ENCODE measurements at regions not wholly inside any gene's neighbourhood (a gene's known extent, or its start where the extent isn't known, plus 50 kb on each side); places are given as distances from the start of the nearest gene placed in this dataset.
A peak's percentile ranks its signal among the peaks of the same experiment; 100 is the strongest.

DNA sequence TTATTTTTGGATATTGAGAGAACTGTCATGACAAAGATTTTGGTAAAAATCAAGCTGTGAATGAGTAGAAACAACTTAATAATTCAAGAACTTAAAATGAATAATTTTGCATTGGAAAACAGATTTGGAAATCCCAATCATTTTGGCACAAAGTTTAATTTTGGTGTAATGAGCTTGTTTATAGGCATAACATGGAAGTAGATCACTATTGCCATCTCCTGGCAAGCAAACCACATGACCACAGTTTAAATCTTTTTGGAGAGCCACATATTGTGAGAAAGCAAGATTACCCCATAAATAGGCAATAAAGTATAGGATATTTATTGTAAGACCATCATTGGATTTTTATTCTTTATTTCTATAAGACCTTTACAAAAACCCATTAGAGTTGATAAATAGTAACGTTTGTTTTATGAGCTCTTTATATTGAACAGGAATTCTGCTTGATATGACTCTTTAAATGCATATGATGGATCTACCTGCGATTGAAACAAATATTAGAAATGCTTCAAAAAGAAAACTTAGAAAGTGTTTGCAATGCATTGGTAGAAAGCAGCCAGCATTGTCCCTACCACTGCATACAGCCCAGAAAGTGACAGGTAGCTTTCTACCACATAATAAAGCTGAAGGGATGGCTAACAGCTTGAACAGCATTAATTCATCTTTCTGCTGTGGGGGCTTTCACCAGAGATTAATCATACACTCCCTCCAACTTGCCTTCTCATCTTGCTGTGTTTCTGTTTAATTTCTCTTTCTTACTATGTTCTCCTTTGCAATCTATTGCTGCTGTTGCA lies 766.8 kb downstream of the TBL1XR1 start:
- no peak for DNase-seq
- Mint-ChIP-seq H3K4me1 (peaks cover 24 to 26% of the 10 kb centered on the region in 2 experiments), H3K27ac (no peak overlapping the region), H3K4me3 (no peak overlapping the region), H3K27me3 (ENCODE audit: low read depth) (no peaks in the 10 kb centered on the region), H3K9me3 (no peaks in the 10 kb centered on the region), H3K36me3 (ENCODE audit: insufficient read depth in 1 of 3, low read depth in 3 of 3) (no peaks in the 10 kb centered on the region; a peak in 2 of 7 replicates)
- Histone ChIP-seq H2BK5ac (ENCODE audit: insufficient read length, low read length) (peak overlapping the region; percentile 59), H3K23me2 (ENCODE audit: insufficient read length, low read depth, low read length, poor library complexity, severe bottlenecking) (no peaks in the 10 kb centered on the region), H4K8ac (replicated peaks; ENCODE audit: insufficient read length, low read depth, low read length) (no peak overlapping the region), H3T11ph (ENCODE audit: low read length) (no peak overlapping the region), H3K23ac (ENCODE audit: insufficient read length, low read depth, low read length) (no peak overlapping the region), H3K14ac (ENCODE audit: insufficient read depth, low read length) (no peak overlapping the region), H3K27ac (ENCODE audit: insufficient read length, low read depth, low read length) (no peak overlapping the region), H4K20me1 (ENCODE audit: control insufficient read depth, insufficient read depth, insufficient read length) (no peaks in the 10 kb centered on the region), H3K9me3 (ENCODE audit: control insufficient read depth, low read depth, low read length) (no peaks in the 10 kb centered on the region), H4K5ac (ENCODE audit: insufficient read length, low read depth, low read length) (no peak overlapping the region), H3K18ac (ENCODE audit: insufficient read length, low read depth, low read length) (no peak overlapping the region), H3K4ac (ENCODE audit: low read depth, low read length) (no peak overlapping the region), H3K56ac (ENCODE audit: insufficient read length, low read depth, low read length) (no peak overlapping the region), H3K27me3 (ENCODE audit: insufficient read depth, low read length) (no peaks in the 10 kb centered on the region; the same call in 1 of the 2 replicates), H2BK20ac (ENCODE audit: low read depth, low read length, poor library complexity, severe bottlenecking) (no peak overlapping the region), H3K4me1 (ENCODE audit: insufficient read depth, low read length) (no peaks in the 10 kb centered on the region; the same call in 1 of the 2 replicates), H2BK15ac (ENCODE audit: low read depth, low read length) (no peak overlapping the region), H4K91ac (ENCODE audit: insufficient read length, low read depth, low read length) (no peak overlapping the region), H3K4me2 (ENCODE audit: insufficient read depth, insufficient read length, low read length) (no peak overlapping the region), H3K79me2 (ENCODE audit: insufficient read depth, low read length) (no peaks in the 10 kb centered on the region), H3K79me1 (ENCODE audit: insufficient read depth, low read depth, low read length, poor library complexity, severe bottlenecking) (no peaks in the 10 kb centered on the region), H2AFZ (ENCODE audit: low read length) (no peak overlapping the region), H2AK5ac (ENCODE audit: insufficient read length, low read length) (peak overlapping the region; percentile 59), H3K9ac (ENCODE audit: extremely low read depth, insufficient read length, low read length) (no peak overlapping the region), H2BK120ac (ENCODE audit: low read depth, low read length, poor library complexity, severe bottlenecking) (no peak overlapping the region), H2BK12ac (ENCODE audit: insufficient read length, low read depth, low read length) (no peak overlapping the region)
- TF ChIP-seq, protein P1, sequence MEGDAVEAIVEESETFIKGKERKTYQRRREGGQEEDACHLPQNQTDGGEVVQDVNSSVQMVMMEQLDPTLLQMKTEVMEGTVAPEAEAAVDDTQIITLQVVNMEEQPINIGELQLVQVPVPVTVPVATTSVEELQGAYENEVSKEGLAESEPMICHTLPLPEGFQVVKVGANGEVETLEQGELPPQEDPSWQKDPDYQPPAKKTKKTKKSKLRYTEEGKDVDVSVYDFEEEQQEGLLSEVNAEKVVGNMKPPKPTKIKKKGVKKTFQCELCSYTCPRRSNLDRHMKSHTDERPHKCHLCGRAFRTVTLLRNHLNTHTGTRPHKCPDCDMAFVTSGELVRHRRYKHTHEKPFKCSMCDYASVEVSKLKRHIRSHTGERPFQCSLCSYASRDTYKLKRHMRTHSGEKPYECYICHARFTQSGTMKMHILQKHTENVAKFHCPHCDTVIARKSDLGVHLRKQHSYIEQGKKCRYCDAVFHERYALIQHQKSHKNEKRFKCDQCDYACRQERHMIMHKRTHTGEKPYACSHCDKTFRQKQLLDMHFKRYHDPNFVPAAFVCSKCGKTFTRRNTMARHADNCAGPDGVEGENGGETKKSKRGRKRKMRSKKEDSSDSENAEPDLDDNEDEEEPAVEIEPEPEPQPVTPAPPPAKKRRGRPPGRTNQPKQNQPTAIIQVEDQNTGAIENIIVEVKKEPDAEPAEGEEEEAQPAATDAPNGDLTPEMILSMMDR (conservative IDR thresholded peaks at IDR 0.05) = peak; percentile 87
- WGBS (ENCODE audit: extremely low coverage, insufficient read length, low lambda C conversion rate) = no CpG with 5 or more reads among the region's 2 CpGs

All from H9 (cell line).